Kidney (tissue), 13 donors: ENCODE measurements at regions not wholly inside any gene's neighbourhood (a gene's known extent, or its start where the extent isn't known, plus 50 kb on each side); places are given as distances from the start of the nearest gene placed in this dataset.
"Not testable (repeated sequence)": the region's sequence is repeated elsewhere in the genome, so short reads cannot be mapped to it uniquely, and the experiment has no call there.

Experiments used
- DNase-seq, 5 donors: peaks; one replicate each; pipeline ENCODE4 v3.0.0-alpha.2; 2013 to 2020
- FAIRE-seq: peaks from 2 replicates; lab custom pipeline; 2012; peaks lifted over from hg19 to GRCh38; lab: Jason Lieb, UNC
- H3K27ac ChIP-seq, 2 donors: one replicate each; pipeline ENCODE4 v1.7.0; 2013; ENCODE audit warnings: low read depth in 2 of 2, low read length in 2 of 2, inconsistent platforms in 1 of 2
- H3K27me3 ChIP-seq: one replicate; pipeline ENCODE4 v1.7.1; 2013; ENCODE audit warnings: low read length, inconsistent platforms; ENCODE audit not compliant: control insufficient read depth, insufficient read depth
- H3K36me3 ChIP-seq, 3 donors: one replicate each; pipeline versions ENCODE4 v1.7.0 to v1.7.1; 2013; ENCODE audit warnings: low read length in 3 of 3, control low read depth in 1 of 3, inconsistent platforms in 1 of 3; ENCODE audit not compliant: insufficient read depth in 3 of 3, control insufficient read depth in 2 of 3
- H3K4me1 ChIP-seq, 3 donors: one replicate each; pipeline versions ENCODE4 v1.7.0 to v1.7.1; 2013; ENCODE audit warnings: low read length in 3 of 3, inconsistent platforms in 1 of 3, low read depth in 1 of 3; ENCODE audit not compliant: control insufficient read depth in 2 of 3, insufficient read depth in 2 of 3
- H3K4me3 ChIP-seq, 3 donors: one replicate each; pipeline versions ENCODE4 v1.7.0 to v1.8.1; 2013; ENCODE audit warnings: low read length in 3 of 3, control low read depth in 1 of 3, inconsistent platforms in 1 of 3
- H3K9ac ChIP-seq, 3 donors: one replicate each; pipeline versions ENCODE4 v1.7.0 to v1.7.1; 2013; ENCODE audit warnings: low read length in 3 of 3, control low read depth in 1 of 3, inconsistent platforms in 1 of 3
- H3K9me3 ChIP-seq, 3 donors: one replicate each; pipeline versions ENCODE4 v1.7.0 to v1.7.1; 2013; ENCODE audit warnings: low read length in 3 of 3, control low read depth in 1 of 3, inconsistent platforms in 1 of 3; ENCODE audit not compliant: control insufficient read depth in 2 of 3, insufficient read depth in 1 of 3
- intact Hi-C: fragments of 100-400 bp; cut with DNase I; formaldehyde crosslinking; loops from one replicate; pipeline ENCODE4 v1.11.1; 2022
- TF ChIP-seq, protein P1 (sequence below): IDR thresholded peaks from 3 replicates; pipeline ENCODE4 v1.5.1; 2012; ENCODE audit warnings: mild to moderate bottlenecking, moderate library complexity, borderline replicate concordance; ENCODE audit not compliant: insufficient read depth; ENCODE audit errors: extremely low read depth
- donor health status: control.
- donor health status: control.
- donor health status: control.
- donor health status: control.
- donor health status: control.
- donor health status: DM: yes; HTN: yes; CAD: no.
- donor health status: Normal renal cell carcinoma (clear cell type).

DNA sequence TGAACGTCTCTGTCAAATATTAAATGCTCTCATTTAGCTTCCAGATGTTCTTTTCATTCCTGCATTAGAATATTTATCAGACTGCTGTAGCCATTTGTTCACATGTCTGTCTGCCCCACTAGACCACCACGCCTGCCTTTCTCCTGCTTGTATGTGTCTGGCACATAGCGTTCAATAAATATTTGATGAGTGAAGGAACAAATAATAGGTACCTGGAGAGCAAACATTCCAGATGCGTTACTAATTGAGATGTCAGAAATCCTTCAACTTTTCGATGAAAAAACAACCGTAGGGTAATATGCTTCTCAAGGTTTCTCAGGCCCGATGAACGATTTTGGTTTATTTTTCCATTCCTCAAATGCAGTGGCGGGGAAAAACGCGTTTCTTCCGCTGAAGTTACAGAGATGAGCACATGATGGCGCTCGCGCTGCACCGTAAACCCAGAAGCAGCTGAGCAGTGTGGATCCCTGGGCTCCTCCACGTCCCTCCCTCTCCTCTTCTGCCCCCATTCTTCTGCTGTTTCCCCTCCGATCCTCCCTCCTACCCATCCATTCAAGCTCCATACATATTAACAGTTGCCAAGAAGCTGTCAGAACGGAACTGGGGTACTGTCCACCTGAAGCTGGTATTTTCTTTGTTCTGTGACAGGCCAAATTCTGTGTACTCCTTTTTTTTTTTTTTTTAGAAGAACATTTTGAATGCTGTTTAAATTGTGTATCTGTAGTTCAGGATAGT lies 245.4 kb downstream of the MPDZ start:
- Histone ChIP-seq H3K9ac (peak overlapping the region in 2 of 3 donors; percentile 9 to 32), H3K27ac (no peak overlapping the region), H3K4me1 (peaks cover 0 to 2% (median 0%) of the 10 kb centered on the region in 3 donors), H3K36me3 (no peaks in the 10 kb centered on the region), H3K27me3 (no peaks in the 10 kb centered on the region), H3K4me3 (peak overlapping the region; percentile 36 to 57 (median 44)), H3K9me3 (no peaks in the 10 kb centered on the region)
- DNase-seq = peak; percentile 60 to 85 (median 79)
- TF ChIP-seq, protein P1, sequence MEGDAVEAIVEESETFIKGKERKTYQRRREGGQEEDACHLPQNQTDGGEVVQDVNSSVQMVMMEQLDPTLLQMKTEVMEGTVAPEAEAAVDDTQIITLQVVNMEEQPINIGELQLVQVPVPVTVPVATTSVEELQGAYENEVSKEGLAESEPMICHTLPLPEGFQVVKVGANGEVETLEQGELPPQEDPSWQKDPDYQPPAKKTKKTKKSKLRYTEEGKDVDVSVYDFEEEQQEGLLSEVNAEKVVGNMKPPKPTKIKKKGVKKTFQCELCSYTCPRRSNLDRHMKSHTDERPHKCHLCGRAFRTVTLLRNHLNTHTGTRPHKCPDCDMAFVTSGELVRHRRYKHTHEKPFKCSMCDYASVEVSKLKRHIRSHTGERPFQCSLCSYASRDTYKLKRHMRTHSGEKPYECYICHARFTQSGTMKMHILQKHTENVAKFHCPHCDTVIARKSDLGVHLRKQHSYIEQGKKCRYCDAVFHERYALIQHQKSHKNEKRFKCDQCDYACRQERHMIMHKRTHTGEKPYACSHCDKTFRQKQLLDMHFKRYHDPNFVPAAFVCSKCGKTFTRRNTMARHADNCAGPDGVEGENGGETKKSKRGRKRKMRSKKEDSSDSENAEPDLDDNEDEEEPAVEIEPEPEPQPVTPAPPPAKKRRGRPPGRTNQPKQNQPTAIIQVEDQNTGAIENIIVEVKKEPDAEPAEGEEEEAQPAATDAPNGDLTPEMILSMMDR = peak; percentile 65
- intact Hi-C loops = no loop called here
- no peak for FAIRE-seq

DNA sequence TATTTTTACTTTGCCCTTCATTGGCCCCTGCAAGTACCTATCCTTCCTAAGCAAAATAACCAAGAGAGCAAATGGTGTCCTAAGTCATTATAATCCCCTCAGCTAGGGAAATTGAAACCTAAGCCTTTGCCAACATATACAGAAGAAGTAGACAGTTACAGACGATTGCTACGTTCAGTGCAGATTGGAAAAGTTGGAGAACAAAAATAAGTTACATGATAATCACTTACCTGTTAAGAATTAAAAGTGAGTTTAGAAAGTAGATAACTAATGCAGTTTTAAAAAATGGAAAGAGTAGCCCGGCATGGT lies 244.8 kb downstream of the MPDZ start:
- H3K9ac ChIP-seq = peak overlapping the region in 2 of 3 donors; percentile 9 to 32
- TF ChIP-seq, protein P1 = no peak
- peak overlapping the region in 2 of 3 donors; percentile 36 to 57 for H3K4me3 ChIP-seq
- peaks cover 0 to 2% (median 0%) of the 10 kb centered on the region in 3 donors for H3K4me1 ChIP-seq
- intact Hi-C loops = no loop called here
- DNase-seq (peak in 1 of 5 donors; percentile 4), FAIRE-seq (no peak)
- no peaks in the 10 kb centered on the region for H3K36me3 ChIP-seq
- H3K27me3 ChIP-seq = no peaks in the 10 kb centered on the region
- H3K27ac ChIP-seq = no peak overlapping the region
- H3K9me3 ChIP-seq = no peaks in the 10 kb centered on the region

DNA sequence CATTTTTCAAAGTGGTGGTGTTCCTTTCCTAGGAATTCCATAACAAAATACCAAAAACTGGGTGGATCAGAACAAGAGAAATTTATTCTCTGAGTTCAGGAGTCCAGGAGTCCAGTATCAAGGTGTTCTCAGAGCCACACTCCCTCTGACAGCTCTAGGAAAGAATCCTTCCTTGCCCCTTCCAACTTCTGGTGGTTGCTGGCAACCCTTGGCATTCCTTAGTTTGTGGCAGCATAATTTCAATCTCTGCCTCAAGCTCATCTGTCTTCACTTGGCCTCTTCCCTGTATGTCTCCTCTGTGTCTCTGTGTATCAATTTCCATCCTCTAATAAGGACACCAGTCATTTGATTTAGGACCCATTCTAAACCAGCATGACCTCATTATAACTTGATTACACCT lies 243.7 kb downstream of the MPDZ start:
- no peaks in the 10 kb centered on the region for H3K27me3 ChIP-seq
- peaks cover 0 to 2% (median 0%) of the 10 kb centered on the region in 3 donors for H3K4me1 ChIP-seq
- intact Hi-C loops = no loop called here
- H3K9ac ChIP-seq = no peak overlapping the region
- H3K4me3 ChIP-seq = no peak overlapping the region
- no peak for DNase-seq
- TF ChIP-seq, protein P1 = no peak
- no peaks in the 10 kb centered on the region for H3K9me3 ChIP-seq
- FAIRE-seq = no peak
- no peaks in the 10 kb centered on the region for H3K36me3 ChIP-seq
- H3K27ac ChIP-seq = no peak overlapping the region

DNA sequence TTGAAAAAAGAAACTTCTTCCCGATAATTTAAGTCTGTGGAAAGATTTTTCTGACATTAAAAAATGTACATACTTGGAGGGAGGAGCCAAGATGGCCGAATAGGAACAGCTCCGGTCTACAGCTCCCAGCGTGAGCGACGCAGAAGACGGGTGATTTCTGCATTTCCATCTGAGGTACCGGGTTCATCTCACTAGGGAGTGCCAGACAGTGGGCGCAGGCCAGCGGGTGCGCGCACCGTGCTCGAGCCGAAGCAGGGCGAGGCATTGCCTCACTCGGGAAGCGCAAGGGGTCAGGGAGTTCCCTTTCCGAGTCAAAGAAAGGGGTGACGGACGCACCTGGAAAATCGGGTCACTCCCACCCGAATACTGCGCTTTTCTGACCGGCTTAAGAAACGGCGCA lies 241.7 kb downstream of the MPDZ start:
- H3K9me3 ChIP-seq, FAIRE-seq, H3K36me3 ChIP-seq, H3K9ac ChIP-seq, intact Hi-C loops, H3K27me3 ChIP-seq, H3K4me3 ChIP-seq, H3K4me1 ChIP-seq, DNase-seq, H3K27ac ChIP-seq: not testable (repeated sequence)
